Ovary (tissue), 7 donors: ENCODE measurements at regions not wholly inside any gene's neighbourhood (a gene's known extent, or its start where the extent isn't known, plus 50 kb on each side); places are given as distances from the start of the nearest gene placed in this dataset.

Source experiments
- DNase-seq, 5 donors: peaks; one replicate each; pipeline ENCODE4 v3.0.0-alpha.2; 2019 to 2020
- H3K27ac ChIP-seq, 2 donors: fragments of 200-600 bp; one replicate each; pipeline versions ENCODE4 v1.5.1 to v1.8.0; 2019 to 2022
- H3K27me3 ChIP-seq: fragments of 200-600 bp; one replicate; pipeline ENCODE4 v1.8.0; 2022
- H3K36me3 ChIP-seq: fragments of 200-600 bp; sonication (generic); one replicate; pipeline ENCODE4 v1.5.1; 2019
- H3K4me1 ChIP-seq: one replicate; pipeline ENCODE4 v1.8.1; 2013; ENCODE audit warnings: mild to moderate bottlenecking, moderate library complexity; ENCODE audit not compliant: insufficient read depth
- H3K4me3 ChIP-seq: fragments of 200-600 bp; sonication (generic); one replicate; pipeline ENCODE4 v1.5.1; 2017
- H3K9me3 ChIP-seq, 2 donors: fragments of 200-600 bp in 1 of 2; sonication (generic) in 1 of 2; one replicate each; pipeline versions ENCODE4 v1.5.1 to v1.8.1; 2013 to 2019; ENCODE audit warnings: mild to moderate bottlenecking in 1 of 2, moderate library complexity in 1 of 2
- CTCF ChIP-seq, 3 donors: fragments of 450-650 bp in 2 of 3; fragments of 200-600 bp in 1 of 3; IDR thresholded peaks; one replicate each; pipeline versions ENCODE4 v1.5.1 to v1.8.0; 2016 to 2022; ENCODE audit warnings: antibody characterized with exemption in 3 of 3, mild to moderate bottlenecking in 1 of 3
- EP300 ChIP-seq: sonication (generic); formaldehyde crosslinking; IDR thresholded peaks from one replicate; pipeline ENCODE4 v1.6.1; 2017; ENCODE audit warnings: antibody characterized with exemption
- POLR2A ChIP-seq: fragments of 450-650 bp; IDR thresholded peaks from one replicate; pipeline ENCODE4 v1.6.1; 2017; ENCODE audit warnings: antibody characterized with exemption, mild to moderate bottlenecking, moderate library complexity
- WGBS, 3 donors: extraction: QIAGEN DNeasy Blood & Tissue Kit in 1 of 3; methylation state at CpG; one replicate each; pipeline versions ENCODE4 v1.1.5 to v1.1.7; 2013 to 2017; 5-methylcytosine and 5-hydroxymethylcytosine counted together
- intact Hi-C, 4 donors: fragments of 100-400 bp; cut with DNase I; formaldehyde crosslinking; loops; one replicate each; pipeline versions ENCODE4 v1.11.0 to v1.15.1; 2022 to 2023
- donor health status: DM: no; HTN: no; CAD: no; lungs with moderate emphysema.
- donor health status: DM: no; HTN: no; CAD: no.
- donor health status: Bipolar disorder and iron deficiency.
- donor health status: DM: no; HTN: no; CAD: no.
- donor health status: DM: yes; HTN: yes; CAD: no.

- TF ChIP-seq CTCF (IDR thresholded peaks at IDR 0.05) (no peak), EP300 (no peak), POLR2A (no peak)
- no peak for DNase-seq
- no peak overlapping the region for H3K27ac ChIP-seq
- intact Hi-C loops: no loop called here
- H3K4me3 ChIP-seq: no peak overlapping the region
- H3K4me1 ChIP-seq: no peaks in the 10 kb centered on the region
- H3K36me3 ChIP-seq: no peaks in the 10 kb centered on the region
- H3K9me3 ChIP-seq: no peaks in the 10 kb centered on the region
- H3K27me3 ChIP-seq: no peaks in the 10 kb centered on the region
- 27 to 31% (median 28%) methylated on average over 6 of the region's 6 CpGs for whole genome bisulfite sequencing, 3 donors
Measured at GRCh38 chr14:42475289-42475688, 868.6 kb downstream of the LRFN5 start.

- no peaks in the 10 kb centered on the region for H3K9me3 ChIP-seq
- H3K4me3 ChIP-seq: no peak overlapping the region
- intact Hi-C loops: no loop called here
- DNase-seq: no peak
- H3K27ac ChIP-seq: no peak overlapping the region
- 90 to 93% (median 90%) methylated on average over 3 of the region's 3 CpGs for WGBS, 3 donors
- no peaks in the 10 kb centered on the region for H3K36me3 ChIP-seq
- no peaks in the 10 kb centered on the region for H3K4me1 ChIP-seq
- no peaks in the 10 kb centered on the region for H3K27me3 ChIP-seq
- TF ChIP-seq EP300 (no peak), POLR2A (no peak), CTCF (IDR thresholded peaks at IDR 0.05) (no peak)
Measured at GRCh38 chr14:42470427-42470719, 863.7 kb downstream of the LRFN5 start.

DNA sequence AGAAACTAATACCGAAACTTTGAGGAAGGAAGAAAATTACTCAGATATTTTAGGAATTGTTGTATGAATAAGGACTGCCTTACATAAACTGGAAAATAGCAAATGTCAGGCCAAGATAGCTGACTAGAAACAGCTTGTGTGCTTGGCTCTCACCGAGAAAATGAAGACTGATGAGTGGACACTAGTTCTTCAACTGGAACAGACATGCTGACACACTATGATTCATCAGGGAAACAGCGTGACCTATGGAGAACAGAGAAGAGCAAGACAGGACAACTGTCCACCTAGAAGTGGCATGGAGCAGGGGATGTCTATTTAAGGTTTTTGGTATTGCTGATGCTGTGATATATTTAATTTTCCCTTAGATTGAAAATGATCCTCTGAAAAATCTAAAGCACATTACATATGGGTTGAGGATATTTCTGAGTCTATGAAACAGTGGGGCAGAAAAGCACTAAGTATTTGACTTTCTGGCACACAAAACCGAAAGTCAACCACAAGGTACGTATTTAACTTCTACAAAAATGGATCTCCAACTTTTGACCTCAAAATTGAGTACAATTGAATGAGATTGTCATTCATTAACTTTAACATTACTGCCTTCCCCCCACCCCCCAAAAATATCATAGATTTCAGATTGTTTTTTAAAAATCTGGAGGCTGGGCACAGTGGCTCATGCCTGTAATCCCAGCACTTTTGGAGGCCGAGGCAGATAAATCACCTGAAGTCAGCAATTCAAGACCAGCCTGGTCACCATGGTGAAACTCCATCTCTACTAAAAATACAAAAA, 863.2 kb downstream of the LRFN5 start:
- 68 to 77% (median 72%) methylated on average over 6 of the region's 6 CpGs for WGBS, 3 donors
- no peaks in the 10 kb centered on the region for H3K4me1 ChIP-seq
- no peak overlapping the region for H3K27ac ChIP-seq
- no peaks in the 10 kb centered on the region for H3K27me3 ChIP-seq
- H3K9me3 ChIP-seq: no peaks in the 10 kb centered on the region
- H3K4me3 ChIP-seq: no peak overlapping the region
- intact Hi-C loops: no loop called here
- no peaks in the 10 kb centered on the region for H3K36me3 ChIP-seq
- TF ChIP-seq POLR2A: no peak
- TF ChIP-seq CTCF (IDR thresholded peaks at IDR 0.05): no peak
- TF ChIP-seq EP300: no peak
- no peak for DNase-seq

- 57 to 62% (median 58%) methylated on average over 1 of the region's 1 CpG for WGBS, 3 donors
- no peak for DNase-seq
Measured at GRCh38 chr14:42460673-42461072, 854.0 kb downstream of the LRFN5 start.

GRCh38 chr14:42459171-42459685, 852.6 kb downstream of the LRFN5 start:
- no peaks in the 10 kb centered on the region for H3K9me3 ChIP-seq
- DNase-seq: no peak
- intact Hi-C loops: no loop called here
- WGBS, 3 donors: 84 to 91% (median 90%) methylated on average over 3 of the region's 3 CpGs
- no peak for TF ChIP-seq EP300
- no peak for TF ChIP-seq POLR2A
- TF ChIP-seq CTCF (IDR thresholded peaks at IDR 0.05): no peak
- no peaks in the 10 kb centered on the region for H3K4me1 ChIP-seq
- no peak overlapping the region for H3K27ac ChIP-seq
- no peaks in the 10 kb centered on the region for H3K27me3 ChIP-seq
- no peaks in the 10 kb centered on the region for H3K36me3 ChIP-seq
- no peak overlapping the region for H3K4me3 ChIP-seq

More at GRCh38 chr14:42460673-42461072, 854.0 kb downstream of the LRFN5 start:
- Histone ChIP-seq H3K4me3 (no peak overlapping the region), H3K27me3 (no peaks in the 10 kb centered on the region), H3K4me1 (no peaks in the 10 kb centered on the region), H3K36me3 (no peaks in the 10 kb centered on the region), H3K27ac (no peak overlapping the region), H3K9me3 (no peaks in the 10 kb centered on the region)
- TF ChIP-seq POLR2A (no peak), EP300 (no peak)
- intact Hi-C loops: no loop called here
